ENCODE measurements at regions not wholly inside any gene's neighbourhood (a gene's known extent, or its start where the extent isn't known, plus 50 kb on each side); places are given as distances from the start of the nearest gene placed in this dataset.

GRCh38 chr6:14728396-14729024, 517.4 kb upstream of the JARID2 start:
- Histone ChIP-seq H3K79me2 (replicated peaks; ENCODE audit: insufficient read depth) (no peaks in the 10 kb centered on the region), H3K4me2 (no peak overlapping the region), H3K4me1 (ENCODE audit: insufficient read depth) (peaks cover 23% of the 10 kb centered on the region), H3K9me2 (ENCODE audit: insufficient read depth) (peaks cover 22% of the 10 kb centered on the region; the same call in 1 of the 2 replicates), H3K27ac (ENCODE audit: low read depth) (no peak overlapping the region), H3K4me3 (no peak overlapping the region), H4K20me1 (replicated peaks; ENCODE audit: insufficient read depth) (no peaks in the 10 kb centered on the region), H3K27me3 (ENCODE audit: insufficient read depth) (no peaks in the 10 kb centered on the region), H3F3A (replicated peaks; ENCODE audit: low read depth) (no peaks in the 10 kb centered on the region; the same call in 1 of the 2 replicates), H2AFZ (no peak overlapping the region), H3K36me3 (ENCODE audit: insufficient read depth) (no peaks in the 10 kb centered on the region)
- peaks cover 3% of the 10 kb centered on the region for H3K27me3 Mint-ChIP-seq (ENCODE audit: insufficient read depth, low read depth, poor library complexity)
- peaks cover 30% of the 10 kb centered on the region for H3K4me1 Mint-ChIP-seq
- no peaks in the 10 kb centered on the region; the same call in 2 of the 3 replicates for H3K36me3 Mint-ChIP-seq (ENCODE audit: low read depth)
- DNase-seq (ENCODE audit: low spot score) (no peak), ATAC-seq (no peak)
- no peak overlapping the region for H3K4me3 Mint-ChIP-seq
- H3K27ac Mint-ChIP-seq: no peak overlapping the region
- TF ChIP-seq ZNF331 (CRISPR knock-in tag; IDR thresholded peaks at IDR 0.05; ENCODE audit: low read depth): no peak
- TF ChIP-seq POLR2AphosphoS5 (IDR thresholded peaks at IDR 0.05; ENCODE audit: low read depth): no peak
- TF ChIP-seq, protein P1, sequence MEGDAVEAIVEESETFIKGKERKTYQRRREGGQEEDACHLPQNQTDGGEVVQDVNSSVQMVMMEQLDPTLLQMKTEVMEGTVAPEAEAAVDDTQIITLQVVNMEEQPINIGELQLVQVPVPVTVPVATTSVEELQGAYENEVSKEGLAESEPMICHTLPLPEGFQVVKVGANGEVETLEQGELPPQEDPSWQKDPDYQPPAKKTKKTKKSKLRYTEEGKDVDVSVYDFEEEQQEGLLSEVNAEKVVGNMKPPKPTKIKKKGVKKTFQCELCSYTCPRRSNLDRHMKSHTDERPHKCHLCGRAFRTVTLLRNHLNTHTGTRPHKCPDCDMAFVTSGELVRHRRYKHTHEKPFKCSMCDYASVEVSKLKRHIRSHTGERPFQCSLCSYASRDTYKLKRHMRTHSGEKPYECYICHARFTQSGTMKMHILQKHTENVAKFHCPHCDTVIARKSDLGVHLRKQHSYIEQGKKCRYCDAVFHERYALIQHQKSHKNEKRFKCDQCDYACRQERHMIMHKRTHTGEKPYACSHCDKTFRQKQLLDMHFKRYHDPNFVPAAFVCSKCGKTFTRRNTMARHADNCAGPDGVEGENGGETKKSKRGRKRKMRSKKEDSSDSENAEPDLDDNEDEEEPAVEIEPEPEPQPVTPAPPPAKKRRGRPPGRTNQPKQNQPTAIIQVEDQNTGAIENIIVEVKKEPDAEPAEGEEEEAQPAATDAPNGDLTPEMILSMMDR (conservative IDR thresholded peaks at IDR 0.05; ENCODE audit: low read depth in 2 of 2): no peak
- TF ChIP-seq JUNB (IDR thresholded peaks at IDR 0.05; ENCODE audit: unreplicated experiment): no peak
- TF ChIP-seq EZH2phosphoT487 (IDR thresholded peaks at IDR 0.05; ENCODE audit: unreplicated experiment): no peak
- no peaks in the 10 kb centered on the region for H3K9me3 Mint-ChIP-seq

DNA sequence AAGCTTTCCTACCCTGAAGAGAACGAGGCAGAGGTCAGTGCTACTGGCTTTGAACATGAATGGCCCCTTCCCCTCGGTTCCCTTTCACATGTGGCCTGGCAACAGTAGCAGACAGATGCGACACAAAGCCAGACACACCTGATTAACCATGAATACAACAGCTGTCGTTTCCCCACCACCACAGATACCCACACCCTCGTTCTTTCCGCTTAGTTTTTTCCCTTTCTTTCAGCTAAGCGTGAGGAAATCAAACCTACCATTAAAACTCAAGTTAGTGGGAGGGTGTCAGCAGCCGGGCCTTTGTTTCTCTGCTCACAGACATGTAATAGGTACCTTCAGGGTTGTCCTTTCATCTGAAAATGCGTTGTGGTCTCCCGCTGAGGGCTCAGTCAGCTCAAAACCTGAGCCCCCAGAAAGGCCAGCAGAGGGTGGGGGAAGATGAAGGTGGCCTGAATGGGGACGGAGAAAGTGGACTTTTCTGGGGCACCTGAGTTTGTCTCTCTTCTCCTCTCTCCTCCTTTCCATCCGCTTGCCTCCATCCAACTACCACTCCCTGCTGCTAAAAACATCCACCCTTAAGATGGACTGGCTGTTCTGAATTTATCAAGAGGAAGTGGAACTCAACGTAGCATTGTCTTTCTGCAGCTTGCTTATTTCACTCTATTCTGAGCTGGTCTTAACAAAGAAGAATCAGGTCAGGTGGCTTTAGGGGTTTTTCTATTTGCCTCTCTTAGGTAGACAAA, 516.6 kb upstream of the JARID2 start:
- H3K4me1 Mint-ChIP-seq: peaks cover 30% of the 10 kb centered on the region
- peaks cover 2% of the 10 kb centered on the region for H3K27me3 Mint-ChIP-seq (ENCODE audit: insufficient read depth, low read depth, poor library complexity)
- H3K4me2 ChIP-seq: no peak overlapping the region
- peaks cover 23% of the 10 kb centered on the region for H3K4me1 ChIP-seq (ENCODE audit: insufficient read depth)
- no peaks in the 10 kb centered on the region for H4K20me1 ChIP-seq (replicated peaks; ENCODE audit: insufficient read depth)
- no peak for DNase-seq (ENCODE audit: low spot score)
- peak; percentile 54 for ATAC-seq
- H3K36me3 Mint-ChIP-seq (ENCODE audit: low read depth): no peaks in the 10 kb centered on the region; the same call in 2 of the 3 replicates
- no peaks in the 10 kb centered on the region for H3K27me3 ChIP-seq (ENCODE audit: insufficient read depth)
- H3F3A ChIP-seq (replicated peaks; ENCODE audit: low read depth): no peaks in the 10 kb centered on the region; the same call in 1 of the 2 replicates
- H3K36me3 ChIP-seq (ENCODE audit: insufficient read depth): no peaks in the 10 kb centered on the region
- H3K9me3 Mint-ChIP-seq: no peaks in the 10 kb centered on the region
- H3K27ac Mint-ChIP-seq: no peak overlapping the region
- H2AFZ ChIP-seq: no peak overlapping the region
- no peak overlapping the region for H3K4me3 Mint-ChIP-seq
- H3K27ac ChIP-seq (ENCODE audit: low read depth): no peak overlapping the region
- H3K9me2 ChIP-seq (ENCODE audit: insufficient read depth): peaks cover 26% of the 10 kb centered on the region; the same call in 1 of the 2 replicates
- TF ChIP-seq ETS1 (IDR thresholded peaks at IDR 0.05) (no peak), EZH2 (IDR thresholded peaks at IDR 0.05; ENCODE audit: low read depth, unreplicated experiment) (no peak), ZNF331 (CRISPR knock-in tag; IDR thresholded peaks at IDR 0.05; ENCODE audit: low read depth) (no peak)
- no peak overlapping the region for H3K4me3 ChIP-seq
- no peaks in the 10 kb centered on the region for H3K79me2 ChIP-seq (replicated peaks; ENCODE audit: insufficient read depth)
